HCT116 (cell line): ENCODE measurements at regions not wholly inside any gene's neighbourhood (a gene's known extent, or its start where the extent isn't known, plus 50 kb on each side); places are given as distances from the start of the nearest gene placed in this dataset.

ENCODE experiments used
- ATAC-seq: fragments of 200-7000 bp; cut with Tn5 transposase; 2 replicates; pipeline ENCODE4 v1.9.1; 2020; ENCODE audit warnings: mild to moderate bottlenecking, moderate library complexity
- BruUV-seq: library from RNA; stranded (reverse); fragments of 400-500 nt; replicated peaks from 2 replicates; lab custom pipeline; 2021; lab: Mats Ljungman, UMichigan
- CTCF ChIA-PET: fragments of 300-600 bp; sonication (Branson Sonifier 250); formaldehyde crosslinking; loops from one replicate; lab custom pipeline; 2021; ENCODE audit warnings: antibody characterized with exemption; lab: Charles Lee
- POLR2A ChIA-PET: fragments of 300-600, 350-600 bp; sonication (Branson Sonifier 250); formaldehyde crosslinking; loops from one replicate; lab custom pipeline; 2021; ENCODE audit warnings: antibody characterized with exemption; lab: Charles Lee
- RAD21 ChIA-PET, 2 experiments: fragments of 300-600 bp; sonication (Branson Sonifier 250); formaldehyde crosslinking; loops; one replicate each; lab custom pipeline; 2023; ENCODE audit warnings: low total read pairs in 2 of 2; ENCODE audit not compliant: uncharacterized antibody in 2 of 2, unreplicated experiment in 2 of 2, low non-redundant PET in 1 of 2; lab: Charles Lee
- DNase-seq: peaks from one replicate; pipeline ENCODE4 v3.0.0-alpha.2; 2010; ENCODE audit warnings: low read depth, low spot score
- H2AFZ ChIP-seq: fragments of 200-600 bp; shearing (Covaris generic), sonication (generic); 2 replicates; pipeline ENCODE4 v1.6.1; 2017; ENCODE audit warnings: low read depth, mixed run types, mixed read lengths, antibody characterized with exemption, low read length; ENCODE audit not compliant: poor library complexity, severe bottlenecking
- H3K27ac ChIP-seq: 2 replicates; pipeline ENCODE4 v1.5.1; 2012; ENCODE audit warnings: low read depth, low read length
- H3K27me3 ChIP-seq: fragments of 200-600 bp; sonication (generic); 2 replicates; pipeline ENCODE4 v1.6.1; 2016; ENCODE audit warnings: mixed run types, low read length, mixed read lengths; ENCODE audit not compliant: insufficient read depth
- H3K36me3 ChIP-seq, 2 experiments: fragments of 200-500 bp in 1 of 2; fragments of 200-600 bp in 1 of 2; sonication (Bioruptor generic) in 1 of 2; sonication (generic) in 1 of 2; 2 replicates each; pipeline versions ENCODE4 v1.5.1 to v1.6.1; 2014 to 2016; ENCODE audit warnings: low read length in 2 of 2, inconsistent platforms in 1 of 2, mixed read lengths in 1 of 2, mixed run types in 1 of 2; ENCODE audit not compliant: insufficient read depth in 2 of 2, control insufficient read depth in 1 of 2
- H3K4me1 ChIP-seq, 2 experiments: fragments of 200-600 bp in 1 of 2; sonication (generic) in 1 of 2; 2 replicates each; pipeline versions ENCODE4 v1.5.1 to v1.6.1; 2012 to 2017; ENCODE audit warnings: low read length in 2 of 2, inconsistent platforms in 1 of 2, mild to moderate bottlenecking in 1 of 2, mixed read lengths in 1 of 2, mixed run types in 1 of 2, moderate library complexity in 1 of 2; ENCODE audit not compliant: insufficient read depth in 2 of 2, control insufficient read depth in 1 of 2
- H3K4me2 ChIP-seq: fragments of 200-600 bp; sonication (generic); 2 replicates; pipeline ENCODE4 v1.6.1; 2017; ENCODE audit warnings: mixed run types, low read length, mixed read lengths
- H3K4me3 ChIP-seq, 2 experiments: fragments of 200-600 bp in 1 of 2; sonication (generic) in 1 of 2; replicated peaks in 1 of 2; 2 replicates each; pipeline ENCODE4 v1.5.1; 2011 to 2016; ENCODE audit warnings: low read length in 2 of 2, control low read depth in 1 of 2, low read depth in 1 of 2, mild to moderate bottlenecking in 1 of 2, mixed read lengths in 1 of 2, mixed run types in 1 of 2
- H3K79me2 ChIP-seq: fragments of 200-600 bp; sonication (generic); 2 replicates; pipeline ENCODE4 v1.6.1; 2017; ENCODE audit warnings: mild to moderate bottlenecking, mixed run types, low read length, moderate library complexity, mixed read lengths; ENCODE audit not compliant: insufficient read depth
- H3K9ac ChIP-seq: fragments of 200-600 bp; sonication (generic); 2 replicates; pipeline ENCODE4 v1.6.1; 2016; ENCODE audit warnings: low read length, mixed read lengths
- H3K9me2 ChIP-seq: fragments of 200-600 bp; sonication (generic), shearing (Covaris generic); 2 replicates; pipeline ENCODE4 v1.6.1; 2017; ENCODE audit warnings: mixed run types, mild to moderate bottlenecking, moderate library complexity; ENCODE audit not compliant: insufficient read depth
- H3K9me3 ChIP-seq, 2 experiments: fragments of 200-500 bp in 1 of 2; fragments of 200-600 bp in 1 of 2; sonication (Bioruptor generic) in 1 of 2; sonication (generic) in 1 of 2; 2 replicates each; pipeline ENCODE4 v1.6.1; 2014 to 2017; ENCODE audit warnings: low read length in 2 of 2, mixed read lengths in 2 of 2, inconsistent platforms in 1 of 2, low read depth in 1 of 2, mild to moderate bottlenecking in 1 of 2, mixed run types in 1 of 2, moderate library complexity in 1 of 2; ENCODE audit not compliant: control insufficient read depth in 1 of 2, insufficient read depth in 1 of 2
- H4K20me1 ChIP-seq: fragments of 200-600 bp; sonication (generic), shearing (Covaris generic); 2 replicates; pipeline ENCODE4 v1.6.1; 2017; ENCODE audit warnings: mixed run types, mild to moderate bottlenecking, moderate library complexity; ENCODE audit not compliant: insufficient read depth
- CEBPB ChIP-seq: IDR thresholded peaks from 2 replicates; pipeline ENCODE4 v1.6.1; 2012; ENCODE audit warnings: low read depth
- EZH2 ChIP-seq: fragments of 200-600 bp; sonication (generic); IDR thresholded peaks from 2 replicates; pipeline ENCODE4 v1.6.1; 2017; ENCODE audit warnings: antibody characterized with exemption, mixed run types
- EZH2phosphoT487 ChIP-seq: fragments of 200-600 bp; IDR thresholded peaks from 2 replicates; pipeline ENCODE4 v1.6.1; 2018; ENCODE audit warnings: antibody characterized with exemption, borderline replicate concordance
- FOSL1 ChIP-seq: IDR thresholded peaks from 2 replicates; pipeline ENCODE4 v1.6.1; 2012; ENCODE audit warnings: low read depth
- JUND ChIP-seq: IDR thresholded peaks from 2 replicates; pipeline ENCODE4 v1.6.1; 2012
- POLR2AphosphoS5 ChIP-seq: IDR thresholded peaks from 2 replicates; pipeline ENCODE4 v1.6.1; 2011; ENCODE audit warnings: mild to moderate bottlenecking, low read depth, low read length, moderate library complexity
- RAD21 ChIP-seq: IDR thresholded peaks from 2 replicates; pipeline ENCODE4 v1.6.1; 2012; ENCODE audit warnings: low read depth, mild to moderate bottlenecking
- TCF7L2 ChIP-seq: IDR thresholded peaks from 2 replicates; pipeline ENCODE4 v1.7.0; 2011; ENCODE audit warnings: borderline replicate concordance, inconsistent platforms; ENCODE audit not compliant: insufficient read depth, insufficient read length; ENCODE audit errors: extremely low read depth
- ZFX ChIP-seq: fragments of 450-650 bp; IDR thresholded peaks from 2 replicates; pipeline ENCODE4 v1.6.1; 2017
- intact Hi-C: fragments of 100-400 bp; cut with micrococcal nuclease; formaldehyde crosslinking; loops from 2 replicates; pipeline ENCODE4 v1.10.0; 2022
- TF ChIP-seq, protein P1 (sequence below): IDR thresholded peaks from 2 replicates; pipeline ENCODE4 v1.6.1; 2011; ENCODE audit warnings: mild to moderate bottlenecking, low read length, moderate library complexity; ENCODE audit not compliant: insufficient replicate concordance; ENCODE audit errors: extremely low read depth

DNA sequence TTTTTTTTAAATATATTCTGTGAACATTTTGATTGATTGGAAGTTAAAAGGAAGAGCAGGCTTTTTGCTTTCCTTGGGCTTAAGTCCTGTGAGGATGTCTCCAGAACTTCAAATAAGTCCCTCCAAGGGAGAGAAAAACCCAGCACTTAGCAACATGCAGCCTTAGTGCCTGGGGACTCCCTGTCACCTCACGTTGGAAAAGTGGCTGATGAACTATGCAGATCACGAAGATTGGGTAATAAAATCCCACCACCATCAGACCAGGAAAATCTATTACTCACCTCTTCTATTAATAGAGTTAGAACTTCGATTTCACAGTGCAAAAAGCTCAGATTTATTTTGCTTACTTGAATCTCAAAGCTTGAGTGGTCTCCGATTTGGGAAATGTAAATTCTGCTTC lies 507.0 kb downstream of the MAT2B start:
- H3K36me3 ChIP-seq = no peaks in the 10 kb centered on the region
- RAD21 ChIA-PET = no interaction called here
- H2AFZ ChIP-seq = no peak overlapping the region
- H3K79me2 ChIP-seq = no peaks in the 10 kb centered on the region
- H3K9ac ChIP-seq = no peak overlapping the region
- no peak overlapping the region for H3K27ac ChIP-seq
- no peak overlapping the region for H3K4me2 ChIP-seq
- BruUV-seq = no TSS peak
- intact Hi-C loops = loop anchor here (10.0 kb wide), 1 partner anchor 492 kb away; no protein-coding TSS in a partner anchor
- no peaks in the 10 kb centered on the region for H3K9me2 ChIP-seq
- H3K4me1 ChIP-seq = no peaks in the 10 kb centered on the region
- H3K4me3 ChIP-seq = no peak overlapping the region
- H4K20me1 ChIP-seq = no peaks in the 10 kb centered on the region
- DNase-seq (no peak), ATAC-seq (no peak)
- CTCF ChIA-PET = interaction anchor here (0.7 to 1.0 kb wide), 2 partner anchors 316 to 492 kb away, joined by 3 read pairs; no protein-coding TSS in a partner anchor
- POLR2A ChIA-PET = no interaction called here
- TF ChIP-seq FOSL1 (no peak), ZFX (no peak), EZH2phosphoT487 (no peak), RAD21 (no peak), TCF7L2 (no peak), POLR2AphosphoS5 (no peak), JUND (no peak), EZH2 (no peak), CEBPB (no peak)
- TF ChIP-seq, protein P1, sequence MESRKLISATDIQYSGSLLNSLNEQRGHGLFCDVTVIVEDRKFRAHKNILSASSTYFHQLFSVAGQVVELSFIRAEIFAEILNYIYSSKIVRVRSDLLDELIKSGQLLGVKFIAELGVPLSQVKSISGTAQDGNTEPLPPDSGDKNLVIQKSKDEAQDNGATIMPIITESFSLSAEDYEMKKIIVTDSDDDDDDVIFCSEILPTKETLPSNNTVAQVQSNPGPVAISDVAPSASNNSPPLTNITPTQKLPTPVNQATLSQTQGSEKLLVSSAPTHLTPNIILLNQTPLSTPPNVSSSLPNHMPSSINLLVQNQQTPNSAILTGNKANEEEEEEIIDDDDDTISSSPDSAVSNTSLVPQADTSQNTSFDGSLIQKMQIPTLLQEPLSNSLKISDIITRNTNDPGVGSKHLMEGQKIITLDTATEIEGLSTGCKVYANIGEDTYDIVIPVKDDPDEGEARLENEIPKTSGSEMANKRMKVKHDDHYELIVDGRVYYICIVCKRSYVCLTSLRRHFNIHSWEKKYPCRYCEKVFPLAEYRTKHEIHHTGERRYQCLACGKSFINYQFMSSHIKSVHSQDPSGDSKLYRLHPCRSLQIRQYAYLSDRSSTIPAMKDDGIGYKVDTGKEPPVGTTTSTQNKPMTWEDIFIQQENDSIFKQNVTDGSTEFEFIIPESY = no peak
- no peaks in the 10 kb centered on the region; a peak in 1 of 4 replicates for H3K9me3 ChIP-seq
- H3K27me3 ChIP-seq = no peaks in the 10 kb centered on the region
